Neuronal stem cell (in vitro differentiated cells): ENCODE measurements at regions not wholly inside any gene's neighbourhood (a gene's known extent, or its start where the extent isn't known, plus 50 kb on each side); places are given as distances from the start of the nearest gene placed in this dataset.

Experiments used
- DNase-seq: peaks from one replicate; pipeline ENCODE4 v3.0.0-alpha.2; 2013; ENCODE audit warnings: low spot score
- H2AFZ ChIP-seq: one replicate; pipeline ENCODE4 v1.6.1; 2013; ENCODE audit warnings: mild to moderate bottlenecking, low read length, inconsistent platforms
- H2AK5ac ChIP-seq: 2 replicates; pipeline ENCODE4 v1.6.1; 2013; ENCODE audit warnings: low read depth, mild to moderate bottlenecking, inconsistent platforms, low read length, moderate library complexity, mixed read lengths
- H2BK120ac ChIP-seq: 2 replicates; pipeline ENCODE4 v1.6.1; 2013; ENCODE audit warnings: low read depth, mild to moderate bottlenecking, inconsistent platforms, low read length, moderate library complexity, mixed read lengths
- H2BK12ac ChIP-seq: one replicate; pipeline ENCODE4 v1.6.1; 2013; ENCODE audit warnings: low read length, inconsistent platforms
- H2BK15ac ChIP-seq: 2 replicates; pipeline ENCODE4 v1.6.1; 2013; ENCODE audit warnings: mild to moderate bottlenecking, low read length, inconsistent platforms, mixed read lengths
- H2BK5ac ChIP-seq: one replicate; pipeline ENCODE4 v1.6.1; 2013; ENCODE audit warnings: inconsistent platforms, mild to moderate bottlenecking, low read length, moderate library complexity
- H3K14ac ChIP-seq: one replicate; pipeline ENCODE4 v1.6.1; 2013; ENCODE audit warnings: low read length, inconsistent platforms
- H3K18ac ChIP-seq: 2 replicates; pipeline ENCODE4 v1.6.1; 2013; ENCODE audit warnings: low read length, inconsistent platforms
- H3K23ac ChIP-seq: 2 replicates; pipeline ENCODE4 v1.6.1; 2013; ENCODE audit warnings: low read depth, mild to moderate bottlenecking, mixed read lengths, low read length, inconsistent platforms; ENCODE audit not compliant: poor library complexity
- H3K27ac ChIP-seq: replicated peaks from 3 replicates; pipeline ENCODE4 v1.5.1; 2013; ENCODE audit warnings: low read length, inconsistent platforms
- H3K27me3 ChIP-seq, 3 experiments: 2 replicates each; pipeline ENCODE4 v1.6.1; 2013; ENCODE audit warnings: low read length in 3 of 3, mild to moderate bottlenecking in 2 of 3, inconsistent platforms in 1 of 3, low read depth in 1 of 3, mixed read lengths in 1 of 3, moderate library complexity in 1 of 3; ENCODE audit not compliant: control insufficient read depth in 3 of 3, insufficient read depth in 3 of 3
- H3K36me3 ChIP-seq, 2 donors: replicated peaks in 1 of 2; 2 replicates each; pipeline ENCODE4 v1.6.1; 2013; ENCODE audit warnings: low read length in 2 of 2; ENCODE audit not compliant: control insufficient read depth in 2 of 2, insufficient read depth in 2 of 2
- H3K4ac ChIP-seq: 2 replicates; pipeline ENCODE4 v1.6.1; 2013; ENCODE audit warnings: inconsistent platforms, mild to moderate bottlenecking, low read length, moderate library complexity
- H3K4me1 ChIP-seq, 2 donors: 1 replicate in 1 of 2; 2 replicates in 1 of 2; pipeline ENCODE4 v1.6.1; 2013; ENCODE audit warnings: low read length in 2 of 2, low read depth in 1 of 2; ENCODE audit not compliant: control insufficient read depth in 2 of 2, insufficient read depth in 1 of 2
- H3K4me2 ChIP-seq: one replicate; pipeline ENCODE4 v1.6.1; 2013; ENCODE audit warnings: mild to moderate bottlenecking, low read length, inconsistent platforms; ENCODE audit not compliant: insufficient read depth, poor library complexity, severe bottlenecking
- H3K4me3 ChIP-seq, 2 donors: 2 replicates each; pipeline ENCODE4 v1.5.1; 2013; ENCODE audit warnings: low read length in 2 of 2, mild to moderate bottlenecking in 2 of 2, inconsistent platforms in 1 of 2, moderate library complexity in 1 of 2
- H3K79me1 ChIP-seq: one replicate; pipeline ENCODE4 v1.6.1; 2013; ENCODE audit warnings: low read depth, mild to moderate bottlenecking, inconsistent platforms, low read length, moderate library complexity
- H3K9ac ChIP-seq: one replicate; pipeline ENCODE4 v1.6.1; 2013; ENCODE audit warnings: mild to moderate bottlenecking, low read depth, low read length, inconsistent platforms; ENCODE audit not compliant: poor library complexity
- H3K9me3 ChIP-seq, 2 donors: replicated peaks in 1 of 2; 2 replicates each; pipeline versions ENCODE3 to v1.6.1; 2013; ENCODE audit warnings: low read length in 2 of 2, mild to moderate bottlenecking in 2 of 2, inconsistent platforms in 1 of 2, low read depth in 1 of 2, mixed read lengths in 1 of 2, moderate library complexity in 1 of 2; ENCODE audit not compliant: control insufficient read depth in 2 of 2, insufficient read depth in 1 of 2
- H4K8ac ChIP-seq: one replicate; pipeline ENCODE4 v1.6.1; 2013; ENCODE audit warnings: low read depth, mild to moderate bottlenecking, inconsistent platforms, low read length, moderate library complexity
- H4K91ac ChIP-seq: one replicate; pipeline ENCODE4 v1.6.1; 2013; ENCODE audit warnings: low read length, low read depth, mild to moderate bottlenecking, inconsistent platforms; ENCODE audit not compliant: poor library complexity
- WGBS, 2 donors: extraction: QIAGEN DNeasy Blood & Tissue Kit; methylation state at CpG; one replicate each; pipeline ENCODE4 v1.1.7; 2013; ENCODE audit warnings: missing lambda C conversion rate in 2 of 2, mixed read lengths in 1 of 2; ENCODE audit not compliant: insufficient read length in 2 of 2, insufficient replicate concordance in 1 of 2; ENCODE audit errors: extremely low coverage in 2 of 2; 5-methylcytosine and 5-hydroxymethylcytosine counted together

- Histone ChIP-seq H3K4me3 (no peak overlapping the region), H3K18ac (no peak overlapping the region), H2BK12ac (no peak overlapping the region), H3K23ac (no peak overlapping the region), H2BK120ac (no peak overlapping the region), H2BK5ac (no peak overlapping the region), H3K4me2 (no peak overlapping the region), H3K14ac (no peak overlapping the region), H3K9ac (no peak overlapping the region), H4K8ac (no peak overlapping the region), H3K27ac (no peak overlapping the region), H3K4ac (no peak overlapping the region), H3K79me1 (no peaks in the 10 kb centered on the region), H4K91ac (no peak overlapping the region), H3K9me3 (no peaks in the 10 kb centered on the region), H3K4me1 (no peaks in the 10 kb centered on the region), H3K27me3 (no peaks in the 10 kb centered on the region), H3K36me3 (no peaks in the 10 kb centered on the region), H2AK5ac (no peak overlapping the region), H2BK15ac (no peak overlapping the region), H2AFZ (no peak overlapping the region)
- DNase-seq: no peak
- whole genome bisulfite sequencing, 2 donors: no CpG with 5 or more reads among the region's 2 CpGs
Measured at GRCh38 chr19:31166206-31166605, 183.0 kb downstream of the TSHZ3 start.

GRCh38 chr19:31164791-31165251 lies 184.4 kb downstream of the TSHZ3 start:
- Histone ChIP-seq H3K18ac (no peak overlapping the region), H3K9ac (no peak overlapping the region), H3K79me1 (no peaks in the 10 kb centered on the region), H3K4ac (no peak overlapping the region), H4K8ac (no peak overlapping the region), H2BK120ac (no peak overlapping the region), H2BK12ac (no peak overlapping the region), H3K27ac (no peak overlapping the region), H2AFZ (no peak overlapping the region), H3K23ac (no peak overlapping the region), H3K36me3 (no peaks in the 10 kb centered on the region), H3K9me3 (no peaks in the 10 kb centered on the region), H2BK5ac (no peak overlapping the region), H2AK5ac (no peak overlapping the region), H3K4me3 (no peak overlapping the region), H2BK15ac (no peak overlapping the region), H3K4me1 (no peaks in the 10 kb centered on the region), H3K4me2 (no peak overlapping the region), H3K27me3 (no peaks in the 10 kb centered on the region), H4K91ac (no peak overlapping the region), H3K14ac (no peak overlapping the region)
- WGBS, 2 donors: no CpG with 5 or more reads among the region's 20 CpGs
- no peak for DNase-seq

- WGBS, 2 donors: 100% methylated on average over 1 of the region's 7 CpGs; no CpG with 5 or more reads in 1 of the 2 donors
- DNase-seq: no peak
- Histone ChIP-seq H3K79me1 (no peaks in the 10 kb centered on the region), H2AFZ (no peak overlapping the region), H3K4me1 (no peaks in the 10 kb centered on the region), H2BK15ac (no peak overlapping the region), H3K4me2 (no peak overlapping the region), H3K18ac (no peak overlapping the region), H3K27ac (no peak overlapping the region), H4K8ac (no peak overlapping the region), H3K4me3 (no peak overlapping the region), H2BK12ac (no peak overlapping the region), H3K9me3 (no peaks in the 10 kb centered on the region), H2AK5ac (no peak overlapping the region), H2BK120ac (no peak overlapping the region), H3K27me3 (no peaks in the 10 kb centered on the region), H3K14ac (no peak overlapping the region), H2BK5ac (no peak overlapping the region), H3K36me3 (no peaks in the 10 kb centered on the region), H3K9ac (no peak overlapping the region), H3K4ac (no peak overlapping the region), H4K91ac (no peak overlapping the region), H3K23ac (no peak overlapping the region)
Measured at GRCh38 chr19:31160336-31160926, 188.8 kb downstream of the TSHZ3 start.

- Histone ChIP-seq H3K18ac (no peak overlapping the region), H3K9me3 (no peaks in the 10 kb centered on the region), H3K27ac (no peak overlapping the region), H4K91ac (no peak overlapping the region), H2AFZ (no peak overlapping the region), H4K8ac (no peak overlapping the region), H3K4ac (no peak overlapping the region), H3K27me3 (peaks cover 0 to 2% (median 0%) of the 10 kb centered on the region in 3 experiments), H3K9ac (no peak overlapping the region), H3K79me1 (no peaks in the 10 kb centered on the region), H3K4me1 (no peaks in the 10 kb centered on the region), H2BK5ac (no peak overlapping the region), H3K23ac (no peak overlapping the region), H2BK120ac (no peak overlapping the region), H2BK12ac (no peak overlapping the region), H2BK15ac (no peak overlapping the region), H3K14ac (no peak overlapping the region), H2AK5ac (no peak overlapping the region), H3K36me3 (no peaks in the 10 kb centered on the region), H3K4me3 (no peak overlapping the region), H3K4me2 (no peak overlapping the region)
- DNase-seq: no peak
- WGBS, 2 donors: no CpG with 5 or more reads among the region's 1 CpG
Measured at GRCh38 chr19:31154021-31154420, 195.2 kb downstream of the TSHZ3 start.
